HG03520 (cell line): ENCODE measurements at regions not wholly inside any gene's neighbourhood (a gene's known extent, or its start where the extent isn't known, plus 50 kb on each side); places are given as distances from the start of the nearest gene placed in this dataset.
"Not testable (repeated sequence)": the region's sequence is repeated elsewhere in the genome, so short reads cannot be mapped to it uniquely, and the experiment has no call there.

ENCODE experiments used
- ATAC-seq: cut with Tn5 transposase; IDR thresholded peaks from one replicate; pipeline ENCODE4 v1.9.1; 2021; ENCODE audit warnings: mild to moderate bottlenecking, moderate library complexity; ENCODE audit not compliant: unreplicated experiment

GRCh38 chr4:77360451-77360850 lies 203.4 kb downstream of the CCNG2 start:
- ATAC-seq = no peak

- ATAC-seq = not testable (repeated sequence)
Measured at GRCh38 chr4:77366876-77367275, 209.9 kb downstream of the CCNG2 start.

GRCh38 chr4:77367638-77368037 lies 210.6 kb downstream of the CCNG2 start:
- ATAC-seq = no peak

- no peak for ATAC-seq
Measured at GRCh38 chr4:77372375-77372774, 215.4 kb downstream of the CCNG2 start.

- ATAC-seq = no peak
Measured at GRCh38 chr4:77375866-77376607, 219.0 kb downstream of the CCNG2 start.

- no peak for ATAC-seq
Measured at GRCh38 chr4:77376788-77377460, 219.9 kb downstream of the CCNG2 start.

- ATAC-seq = no peak
Measured at GRCh38 chr4:77384094-77384493, 221.5 kb upstream of the CXCL13 start.

GRCh38 chr4:77385124-77385969 lies 220.3 kb upstream of the CXCL13 start:
- peak; percentile 48 for ATAC-seq

GRCh38 chr4:77393996-77394395 lies 211.6 kb upstream of the CXCL13 start:
- ATAC-seq = no peak

- ATAC-seq = no peak
Measured at GRCh38 chr4:77395481-77395880, 210.1 kb upstream of the CXCL13 start.

- no peak for ATAC-seq
Measured at GRCh38 chr4:77398256-77398655, 207.4 kb upstream of the CXCL13 start.

GRCh38 chr4:77399831-77400230 lies 205.8 kb upstream of the CXCL13 start:
- no peak for ATAC-seq

- ATAC-seq = no peak
Measured at GRCh38 chr4:77413766-77414165, 191.9 kb upstream of the CXCL13 start.

- no peak for ATAC-seq
Measured at GRCh38 chr4:77415689-77416088, 189.9 kb upstream of the CXCL13 start.

GRCh38 chr4:77418333-77418732 lies 187.3 kb upstream of the CXCL13 start:
- no peak for ATAC-seq

- no peak for ATAC-seq
Measured at GRCh38 chr4:77430847-77431246, 174.8 kb upstream of the CXCL13 start.

GRCh38 chr4:77431546-77431945 lies 174.1 kb upstream of the CXCL13 start:
- ATAC-seq = no peak

- ATAC-seq = no peak
Measured at GRCh38 chr4:77432717-77433417, 172.8 kb upstream of the CXCL13 start.

- ATAC-seq = peak; percentile 85
Measured at GRCh38 chr4:77433418-77433733, 172.2 kb upstream of the CXCL13 start.

GRCh38 chr4:77434299-77435092 lies 171.1 kb upstream of the CXCL13 start:
- no peak for ATAC-seq
